HEK293 (cell line): ENCODE measurements at regions not wholly inside any gene's neighbourhood (a gene's known extent, or its start where the extent isn't known, plus 50 kb on each side); places are given as distances from the start of the nearest gene placed in this dataset.
"Not testable (repeated sequence)": the region's sequence is repeated elsewhere in the genome, so short reads cannot be mapped to it uniquely, and the experiment has no call there.

Source experiments
- CTCF ChIA-PET: fragments of 350-600 bp; formaldehyde crosslinking; extraction: SDS; loops from one replicate; lab custom pipeline; 2021; ENCODE audit warnings: antibody characterized with exemption; lab: Yijun Ruan, JAX
- POLR2A ChIA-PET: fragments of 300-600 bp; formaldehyde crosslinking; extraction: SDS; loops from one replicate; lab custom pipeline; 2020; ENCODE audit warnings: antibody characterized with exemption, inconsistent platforms; lab: Yijun Ruan, JAX
- H3K27ac ChIP-seq: fragments of 200-500 bp; sonication (Bioruptor generic); 2 replicates; pipeline ENCODE4 v1.5.1; 2014; ENCODE audit warnings: low read depth, low read length, control low read depth, inconsistent platforms; ENCODE audit errors: extremely low read depth
- H3K36me3 ChIP-seq, 2 experiments: fragments of 200-500 bp in 1 of 2; sonication (Bioruptor generic) in 1 of 2; 1 replicate in 1 of 2; 2 replicates in 1 of 2; pipeline ENCODE4 v1.5.1; 2014 to 2017; ENCODE audit warnings: inconsistent platforms in 2 of 2, low read length in 2 of 2; ENCODE audit not compliant: control insufficient read depth in 2 of 2, insufficient read depth in 1 of 2
- H3K4me1 ChIP-seq: fragments of 200-500 bp; sonication (Bioruptor generic); 2 replicates; pipeline ENCODE4 v1.5.1; 2014; ENCODE audit warnings: mild to moderate bottlenecking, low read length, inconsistent platforms; ENCODE audit not compliant: control insufficient read depth, insufficient read depth
- H3K4me3 ChIP-seq: 2 replicates; pipeline ENCODE4 v1.5.1; 2011; ENCODE audit warnings: low read depth, mild to moderate bottlenecking, control low read depth, low read length, moderate library complexity
- H3K9me3 ChIP-seq: fragments of 200-500 bp; sonication (Bioruptor generic); 2 replicates; pipeline ENCODE4 v1.5.1; 2014; ENCODE audit warnings: low read depth, low read length, inconsistent platforms; ENCODE audit not compliant: control insufficient read depth, insufficient read depth
- RBAK ChIP-seq: fragments of 450-650 bp; formaldehyde crosslinking; IDR thresholded peaks from 2 replicates; pipeline ENCODE4 v1.5.1; 2016; ENCODE audit warnings: missing biosample characterization, missing genetic modification characterization
- ZBTB17 ChIP-seq: fragments of 450-650 bp; formaldehyde crosslinking; IDR thresholded peaks from 2 replicates; pipeline ENCODE4 v1.5.1; 2016; ENCODE audit warnings: missing biosample characterization, missing genetic modification characterization
- ZBTB8A ChIP-seq: fragments of 450-650 bp; formaldehyde crosslinking; IDR thresholded peaks from 2 replicates; pipeline ENCODE4 v1.5.1; 2016; ENCODE audit warnings: missing biosample characterization, missing genetic modification characterization
- ZNF133 ChIP-seq: fragments of 450-650 bp; formaldehyde crosslinking; IDR thresholded peaks from 2 replicates; pipeline ENCODE4 v1.5.1; 2016; ENCODE audit warnings: missing biosample characterization, missing genetic modification characterization
- ZNF146 ChIP-seq: fragments of 450-650 bp; formaldehyde crosslinking; IDR thresholded peaks from 2 replicates; pipeline ENCODE4 v1.5.1; 2016; ENCODE audit warnings: missing biosample characterization, missing genetic modification characterization
- ZNF514 ChIP-seq: fragments of 450-650 bp; formaldehyde crosslinking; IDR thresholded peaks from 2 replicates; pipeline ENCODE4 v1.5.1; 2016; ENCODE audit warnings: missing biosample characterization, missing genetic modification characterization
- ZNF626 ChIP-seq: fragments of 450-650 bp; sonication (Bioruptor Pico); formaldehyde crosslinking; IDR thresholded peaks from 2 replicates; pipeline ENCODE4 v1.5.1; 2018; ENCODE audit warnings: missing biosample characterization, missing genetic modification characterization, inconsistent platforms
- ZNF629 ChIP-seq: fragments of 450-650 bp; formaldehyde crosslinking; IDR thresholded peaks from 2 replicates; pipeline ENCODE4 v1.5.1; 2017; ENCODE audit warnings: missing biosample characterization, missing genetic modification characterization
- ZNF791 ChIP-seq: fragments of 450-650 bp; formaldehyde crosslinking; IDR thresholded peaks from 2 replicates; pipeline ENCODE4 v1.5.1; 2016; ENCODE audit warnings: missing biosample characterization, missing genetic modification characterization
- TF ChIP-seq, protein P1 (sequence below): fragments of 450-650 bp; formaldehyde crosslinking; IDR thresholded peaks from 2 replicates; pipeline ENCODE4 v1.5.1; 2016; ENCODE audit warnings: missing biosample characterization, missing genetic modification characterization
- TF ChIP-seq, protein P2 (sequence below): fragments of 450-650 bp; formaldehyde crosslinking; IDR thresholded peaks from 2 replicates; pipeline ENCODE4 v1.5.1; 2016; ENCODE audit warnings: missing biosample characterization, missing genetic modification characterization, borderline replicate concordance
- TF ChIP-seq, protein P3 (sequence below): fragments of 450-650 bp; formaldehyde crosslinking; IDR thresholded peaks from 2 replicates; pipeline ENCODE4 v1.5.1; 2016; ENCODE audit warnings: missing biosample characterization, missing genetic modification characterization, borderline replicate concordance
- TF ChIP-seq, protein P4 (sequence below): fragments of 450-650 bp; formaldehyde crosslinking; IDR thresholded peaks from 2 replicates; pipeline ENCODE4 v1.5.1; 2016; ENCODE audit warnings: missing biosample characterization, missing genetic modification characterization, borderline replicate concordance
- TF ChIP-seq, protein P5 (sequence below): fragments of 450-650 bp; formaldehyde crosslinking; IDR thresholded peaks from 2 replicates; pipeline ENCODE4 v1.5.1; 2016; ENCODE audit warnings: missing biosample characterization, missing genetic modification characterization

DNA sequence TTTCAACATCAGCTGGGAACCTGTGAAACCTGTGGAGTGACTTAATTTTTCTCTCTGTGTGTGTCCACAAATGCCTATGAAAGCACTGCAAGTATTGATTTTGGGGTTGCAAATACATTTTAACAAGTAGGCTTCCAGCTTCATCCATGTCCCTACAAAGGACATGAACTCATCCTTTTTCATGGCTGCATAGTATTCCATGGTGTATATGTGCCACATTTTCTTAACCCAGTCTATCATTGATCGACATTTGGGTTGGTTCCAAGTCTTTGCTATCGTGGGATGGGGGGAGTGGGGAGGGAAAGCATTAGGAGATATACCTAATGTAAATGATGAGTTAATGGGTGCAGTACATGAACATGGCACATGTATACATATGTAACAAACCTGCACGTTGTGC is 711.3 kb downstream of the LTN1 start:
- peak; percentile 86 for TF ChIP-seq ZNF146 (tag by site-specific recombination)
- TF ChIP-seq, protein P1, sequence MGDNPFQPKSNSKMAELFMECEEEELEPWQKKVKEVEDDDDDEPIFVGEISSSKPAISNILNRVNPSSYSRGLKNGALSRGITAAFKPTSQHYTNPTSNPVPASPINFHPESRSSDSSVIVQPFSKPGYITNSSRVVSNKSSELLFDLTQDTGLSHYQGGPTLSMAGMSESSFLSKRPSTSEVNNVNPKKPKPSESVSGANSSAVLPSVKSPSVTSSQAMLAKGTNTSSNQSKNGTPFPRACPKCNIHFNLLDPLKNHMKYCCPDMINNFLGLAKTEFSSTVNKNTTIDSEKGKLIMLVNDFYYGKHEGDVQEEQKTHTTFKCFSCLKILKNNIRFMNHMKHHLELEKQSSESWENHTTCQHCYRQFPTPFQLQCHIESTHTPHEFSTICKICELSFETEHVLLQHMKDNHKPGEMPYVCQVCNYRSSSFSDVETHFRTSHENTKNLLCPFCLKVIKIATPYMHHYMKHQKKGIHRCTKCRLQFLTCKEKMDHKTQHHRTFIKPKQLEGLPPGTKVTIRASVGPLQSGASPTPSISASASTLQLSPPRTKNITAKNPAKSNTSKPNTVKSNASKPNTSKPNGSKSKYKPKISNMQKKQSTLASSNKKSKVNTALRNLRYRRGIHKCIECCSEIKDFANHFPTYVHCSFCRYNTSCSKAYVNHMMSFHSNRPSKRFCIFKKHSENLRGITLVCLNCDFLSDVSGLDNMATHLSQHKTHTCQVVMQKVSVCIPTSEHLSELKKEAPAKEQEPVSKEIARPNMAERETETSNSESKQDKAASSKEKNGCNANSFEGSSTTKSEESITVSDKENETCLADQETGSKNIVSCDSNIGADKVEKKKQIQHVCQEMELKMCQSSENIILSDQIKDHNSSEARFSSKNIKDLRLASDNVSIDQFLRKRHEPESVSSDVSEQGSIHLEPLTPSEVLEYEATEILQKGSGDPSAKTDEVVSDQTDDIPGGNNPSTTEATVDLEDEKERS (tag by site-specific recombination) = peak; percentile 27; the same call in 1 of the 2 replicates
- TF ChIP-seq, all 188 proteins: peak for 2; not testable (repeated sequence) for 186
- H3K36me3 ChIP-seq, H3K4me1 ChIP-seq, POLR2A ChIA-PET, CTCF ChIA-PET, H3K27ac ChIP-seq, H3K9me3 ChIP-seq, H3K4me3 ChIP-seq: not testable (repeated sequence)

DNA sequence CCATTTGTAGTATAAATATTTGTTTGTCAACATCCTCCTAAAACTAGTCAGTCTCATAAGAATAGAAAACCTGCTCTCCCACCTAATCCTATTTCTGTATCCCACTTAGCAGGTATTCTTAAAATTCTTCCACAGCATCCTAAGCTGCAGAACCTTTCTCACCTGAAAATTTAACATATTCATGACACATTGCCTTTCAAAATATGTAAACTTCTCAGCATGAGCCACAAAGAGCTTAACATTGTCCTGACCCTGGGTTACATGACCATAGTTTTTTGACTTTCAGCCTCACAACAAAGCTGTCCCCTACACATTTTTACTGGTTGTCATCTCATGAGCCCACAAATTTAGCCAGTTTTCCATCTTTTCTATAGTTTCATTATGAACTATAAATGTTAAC is 712.1 kb downstream of the LTN1 start:
- no peaks in the 10 kb centered on the region for H3K4me1 ChIP-seq
- no peaks in the 10 kb centered on the region for H3K36me3 ChIP-seq
- TF ChIP-seq, protein P2, sequence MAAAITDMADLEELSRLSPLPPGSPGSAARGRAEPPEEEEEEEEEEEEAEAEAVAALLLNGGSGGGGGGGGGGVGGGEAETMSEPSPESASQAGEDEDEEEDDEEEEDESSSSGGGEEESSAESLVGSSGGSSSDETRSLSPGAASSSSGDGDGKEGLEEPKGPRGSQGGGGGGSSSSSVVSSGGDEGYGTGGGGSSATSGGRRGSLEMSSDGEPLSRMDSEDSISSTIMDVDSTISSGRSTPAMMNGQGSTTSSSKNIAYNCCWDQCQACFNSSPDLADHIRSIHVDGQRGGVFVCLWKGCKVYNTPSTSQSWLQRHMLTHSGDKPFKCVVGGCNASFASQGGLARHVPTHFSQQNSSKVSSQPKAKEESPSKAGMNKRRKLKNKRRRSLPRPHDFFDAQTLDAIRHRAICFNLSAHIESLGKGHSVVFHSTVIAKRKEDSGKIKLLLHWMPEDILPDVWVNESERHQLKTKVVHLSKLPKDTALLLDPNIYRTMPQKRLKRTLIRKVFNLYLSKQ = no peak
- no peak for TF ChIP-seq RBAK (tag by site-specific recombination)
- TF ChIP-seq, protein P3, sequence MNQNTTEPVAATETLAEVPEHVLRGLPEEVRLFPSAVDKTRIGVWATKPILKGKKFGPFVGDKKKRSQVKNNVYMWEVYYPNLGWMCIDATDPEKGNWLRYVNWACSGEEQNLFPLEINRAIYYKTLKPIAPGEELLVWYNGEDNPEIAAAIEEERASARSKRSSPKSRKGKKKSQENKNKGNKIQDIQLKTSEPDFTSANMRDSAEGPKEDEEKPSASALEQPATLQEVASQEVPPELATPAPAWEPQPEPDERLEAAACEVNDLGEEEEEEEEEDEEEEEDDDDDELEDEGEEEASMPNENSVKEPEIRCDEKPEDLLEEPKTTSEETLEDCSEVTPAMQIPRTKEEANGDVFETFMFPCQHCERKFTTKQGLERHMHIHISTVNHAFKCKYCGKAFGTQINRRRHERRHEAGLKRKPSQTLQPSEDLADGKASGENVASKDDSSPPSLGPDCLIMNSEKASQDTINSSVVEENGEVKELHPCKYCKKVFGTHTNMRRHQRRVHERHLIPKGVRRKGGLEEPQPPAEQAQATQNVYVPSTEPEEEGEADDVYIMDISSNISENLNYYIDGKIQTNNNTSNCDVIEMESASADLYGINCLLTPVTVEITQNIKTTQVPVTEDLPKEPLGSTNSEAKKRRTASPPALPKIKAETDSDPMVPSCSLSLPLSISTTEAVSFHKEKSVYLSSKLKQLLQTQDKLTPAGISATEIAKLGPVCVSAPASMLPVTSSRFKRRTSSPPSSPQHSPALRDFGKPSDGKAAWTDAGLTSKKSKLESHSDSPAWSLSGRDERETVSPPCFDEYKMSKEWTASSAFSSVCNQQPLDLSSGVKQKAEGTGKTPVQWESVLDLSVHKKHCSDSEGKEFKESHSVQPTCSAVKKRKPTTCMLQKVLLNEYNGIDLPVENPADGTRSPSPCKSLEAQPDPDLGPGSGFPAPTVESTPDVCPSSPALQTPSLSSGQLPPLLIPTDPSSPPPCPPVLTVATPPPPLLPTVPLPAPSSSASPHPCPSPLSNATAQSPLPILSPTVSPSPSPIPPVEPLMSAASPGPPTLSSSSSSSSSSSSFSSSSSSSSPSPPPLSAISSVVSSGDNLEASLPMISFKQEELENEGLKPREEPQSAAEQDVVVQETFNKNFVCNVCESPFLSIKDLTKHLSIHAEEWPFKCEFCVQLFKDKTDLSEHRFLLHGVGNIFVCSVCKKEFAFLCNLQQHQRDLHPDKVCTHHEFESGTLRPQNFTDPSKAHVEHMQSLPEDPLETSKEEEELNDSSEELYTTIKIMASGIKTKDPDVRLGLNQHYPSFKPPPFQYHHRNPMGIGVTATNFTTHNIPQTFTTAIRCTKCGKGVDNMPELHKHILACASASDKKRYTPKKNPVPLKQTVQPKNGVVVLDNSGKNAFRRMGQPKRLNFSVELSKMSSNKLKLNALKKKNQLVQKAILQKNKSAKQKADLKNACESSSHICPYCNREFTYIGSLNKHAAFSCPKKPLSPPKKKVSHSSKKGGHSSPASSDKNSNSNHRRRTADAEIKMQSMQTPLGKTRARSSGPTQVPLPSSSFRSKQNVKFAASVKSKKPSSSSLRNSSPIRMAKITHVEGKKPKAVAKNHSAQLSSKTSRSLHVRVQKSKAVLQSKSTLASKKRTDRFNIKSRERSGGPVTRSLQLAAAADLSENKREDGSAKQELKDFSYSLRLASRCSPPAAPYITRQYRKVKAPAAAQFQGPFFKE (tag by site-specific recombination) = no peak
- ChIA-PET CTCF (interaction anchor here (0.6 kb wide), 1 partner anchor 1256 kb away, joined by 3 read pairs; no protein-coding TSS in a partner anchor), POLR2A (no interaction called here)
- no peak overlapping the region for H3K4me3 ChIP-seq
- no peak overlapping the region for H3K27ac ChIP-seq
- H3K9me3 ChIP-seq = no peaks in the 10 kb centered on the region

DNA sequence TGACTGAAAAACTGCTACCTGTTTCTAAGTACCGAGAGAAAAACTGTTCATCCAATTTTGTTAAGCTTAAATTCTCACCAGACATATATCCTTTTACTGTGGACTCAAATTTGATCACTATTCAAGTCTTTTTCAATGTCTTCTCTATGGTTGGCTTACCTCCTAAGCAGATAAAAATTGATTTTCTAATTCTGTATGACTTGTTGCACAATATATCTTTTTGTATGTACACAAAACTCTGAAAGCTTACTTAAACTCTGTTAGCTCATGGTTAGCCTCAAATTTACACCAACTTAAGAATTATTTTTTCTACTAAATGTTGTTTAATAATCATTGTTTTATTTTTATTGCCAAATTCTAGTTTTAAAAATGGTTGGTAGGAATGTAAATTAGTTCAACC is 715.4 kb downstream of the LTN1 start:
- no peaks in the 10 kb centered on the region for H3K4me1 ChIP-seq
- no peak for TF ChIP-seq ZNF133 (tag by site-specific recombination)
- TF ChIP-seq ZNF791 (tag by site-specific recombination) = no peak
- TF ChIP-seq ZNF514 (tag by site-specific recombination) = no peak
- TF ChIP-seq ZNF626 (tag by site-specific recombination) = no peak
- no peak for TF ChIP-seq ZBTB8A (tag by site-specific recombination)
- no peak for TF ChIP-seq ZBTB17 (tag by site-specific recombination)
- TF ChIP-seq, protein P4, sequence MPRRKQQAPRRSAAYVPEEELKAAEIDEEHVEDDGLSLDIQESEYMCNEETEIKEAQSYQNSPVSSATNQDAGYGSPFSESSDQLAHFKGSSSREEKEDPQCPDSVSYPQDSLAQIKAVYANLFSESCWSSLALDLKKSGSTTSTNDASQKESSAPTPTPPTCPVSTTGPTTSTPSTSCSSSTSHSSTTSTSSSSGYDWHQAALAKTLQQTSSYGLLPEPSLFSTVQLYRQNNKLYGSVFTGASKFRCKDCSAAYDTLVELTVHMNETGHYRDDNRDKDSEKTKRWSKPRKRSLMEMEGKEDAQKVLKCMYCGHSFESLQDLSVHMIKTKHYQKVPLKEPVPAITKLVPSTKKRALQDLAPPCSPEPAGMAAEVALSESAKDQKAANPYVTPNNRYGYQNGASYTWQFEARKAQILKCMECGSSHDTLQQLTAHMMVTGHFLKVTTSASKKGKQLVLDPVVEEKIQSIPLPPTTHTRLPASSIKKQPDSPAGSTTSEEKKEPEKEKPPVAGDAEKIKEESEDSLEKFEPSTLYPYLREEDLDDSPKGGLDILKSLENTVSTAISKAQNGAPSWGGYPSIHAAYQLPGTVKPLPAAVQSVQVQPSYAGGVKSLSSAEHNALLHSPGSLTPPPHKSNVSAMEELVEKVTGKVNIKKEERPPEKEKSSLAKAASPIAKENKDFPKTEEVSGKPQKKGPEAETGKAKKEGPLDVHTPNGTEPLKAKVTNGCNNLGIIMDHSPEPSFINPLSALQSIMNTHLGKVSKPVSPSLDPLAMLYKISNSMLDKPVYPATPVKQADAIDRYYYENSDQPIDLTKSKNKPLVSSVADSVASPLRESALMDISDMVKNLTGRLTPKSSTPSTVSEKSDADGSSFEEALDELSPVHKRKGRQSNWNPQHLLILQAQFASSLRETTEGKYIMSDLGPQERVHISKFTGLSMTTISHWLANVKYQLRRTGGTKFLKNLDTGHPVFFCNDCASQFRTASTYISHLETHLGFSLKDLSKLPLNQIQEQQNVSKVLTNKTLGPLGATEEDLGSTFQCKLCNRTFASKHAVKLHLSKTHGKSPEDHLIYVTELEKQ (tag by site-specific recombination) = no peak
- no peak for TF ChIP-seq ZNF629 (tag by site-specific recombination)
- TF ChIP-seq, protein P5, sequence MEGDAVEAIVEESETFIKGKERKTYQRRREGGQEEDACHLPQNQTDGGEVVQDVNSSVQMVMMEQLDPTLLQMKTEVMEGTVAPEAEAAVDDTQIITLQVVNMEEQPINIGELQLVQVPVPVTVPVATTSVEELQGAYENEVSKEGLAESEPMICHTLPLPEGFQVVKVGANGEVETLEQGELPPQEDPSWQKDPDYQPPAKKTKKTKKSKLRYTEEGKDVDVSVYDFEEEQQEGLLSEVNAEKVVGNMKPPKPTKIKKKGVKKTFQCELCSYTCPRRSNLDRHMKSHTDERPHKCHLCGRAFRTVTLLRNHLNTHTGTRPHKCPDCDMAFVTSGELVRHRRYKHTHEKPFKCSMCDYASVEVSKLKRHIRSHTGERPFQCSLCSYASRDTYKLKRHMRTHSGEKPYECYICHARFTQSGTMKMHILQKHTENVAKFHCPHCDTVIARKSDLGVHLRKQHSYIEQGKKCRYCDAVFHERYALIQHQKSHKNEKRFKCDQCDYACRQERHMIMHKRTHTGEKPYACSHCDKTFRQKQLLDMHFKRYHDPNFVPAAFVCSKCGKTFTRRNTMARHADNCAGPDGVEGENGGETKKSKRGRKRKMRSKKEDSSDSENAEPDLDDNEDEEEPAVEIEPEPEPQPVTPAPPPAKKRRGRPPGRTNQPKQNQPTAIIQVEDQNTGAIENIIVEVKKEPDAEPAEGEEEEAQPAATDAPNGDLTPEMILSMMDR = no peak

More for the DNA sequence above, 715.4 kb downstream of the LTN1 start:
- no peaks in the 10 kb centered on the region; the same call in 1 of the 2 replicates for H3K9me3 ChIP-seq
- no peak overlapping the region for H3K27ac ChIP-seq
- CTCF ChIA-PET = no interaction called here
- POLR2A ChIA-PET = no interaction called here
- H3K4me3 ChIP-seq = no peak overlapping the region
- no peaks in the 10 kb centered on the region for H3K36me3 ChIP-seq
